GM20431 (cell line): ENCODE measurements at regions not wholly inside any gene's neighbourhood (a gene's known extent, or its start where the extent isn't known, plus 50 kb on each side); places are given as distances from the start of the nearest gene placed in this dataset.

Experiments used
- in situ Hi-C: fragments of 300-500 bp; cut with MseI, MboI; formaldehyde crosslinking; loops from one replicate; pipeline ENCODE4 v1.15.0; 2020; ENCODE audit warnings: low sequenced_read_pairs; ENCODE audit not compliant: unreplicated experiment

DNA sequence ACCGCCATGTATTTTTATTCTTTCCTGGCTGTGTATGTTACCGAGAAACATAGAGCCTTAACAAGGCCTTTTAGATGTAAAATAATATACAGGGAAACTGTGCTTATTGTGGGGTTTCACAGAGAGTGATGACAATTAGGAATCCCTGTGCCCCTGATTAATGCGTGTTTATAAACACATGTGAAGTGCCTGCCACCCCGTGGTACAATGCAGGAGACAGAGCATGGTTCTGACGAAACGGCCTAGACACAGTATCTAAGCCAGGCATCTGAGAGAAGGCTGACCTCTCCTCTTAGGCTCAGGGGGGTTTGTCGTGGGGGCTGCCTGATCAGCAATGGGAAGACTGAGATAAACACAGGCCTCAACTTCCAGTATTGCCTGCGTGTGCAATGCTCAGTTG, 200.0 kb downstream of the AJAP1 start:
- in situ Hi-C loops = no loop called here

DNA sequence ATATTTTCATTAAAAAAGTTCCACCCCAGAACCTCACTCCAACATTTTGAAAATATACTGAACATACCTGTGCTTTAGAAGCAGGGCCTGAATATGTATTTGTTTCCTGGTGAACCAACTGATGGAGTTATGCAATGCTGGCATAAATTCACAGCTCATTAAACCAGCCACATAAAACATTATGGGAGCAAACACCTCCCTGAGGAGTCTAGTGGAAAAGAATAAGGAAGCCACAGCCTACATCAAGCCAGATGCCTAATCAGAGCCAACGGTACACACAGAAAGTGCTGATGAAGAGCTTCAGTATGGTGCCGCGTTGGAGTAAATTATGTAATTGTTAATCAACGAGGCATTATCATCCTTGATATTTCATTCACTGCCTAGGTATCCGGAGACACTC, 199.5 kb downstream of the AJAP1 start:
- in situ Hi-C loops = no loop called here

- in situ Hi-C loops = no loop called here
Measured at GRCh38 chr1:4851385-4852065, 197.1 kb downstream of the AJAP1 start.

DNA sequence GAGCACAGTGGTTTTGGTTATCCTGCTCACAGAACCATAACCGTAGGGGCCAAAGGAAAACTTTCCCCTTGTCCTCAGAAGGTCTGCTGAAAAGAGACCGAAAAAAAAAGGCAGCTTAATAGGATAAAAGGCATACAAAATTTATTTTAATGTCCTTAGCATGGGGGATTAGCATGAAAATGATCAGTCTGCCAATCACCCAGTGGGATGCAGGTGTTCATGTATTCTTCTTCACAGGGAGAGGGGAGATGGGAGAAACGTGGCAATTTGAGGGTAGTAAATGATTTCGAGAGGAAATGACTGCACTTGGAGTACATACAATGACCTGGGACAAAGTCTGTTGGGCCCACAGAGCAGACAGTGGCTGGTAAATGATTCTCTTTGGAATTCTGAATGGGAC, 194.0 kb downstream of the AJAP1 start:
- in situ Hi-C loops = no loop called here

DNA sequence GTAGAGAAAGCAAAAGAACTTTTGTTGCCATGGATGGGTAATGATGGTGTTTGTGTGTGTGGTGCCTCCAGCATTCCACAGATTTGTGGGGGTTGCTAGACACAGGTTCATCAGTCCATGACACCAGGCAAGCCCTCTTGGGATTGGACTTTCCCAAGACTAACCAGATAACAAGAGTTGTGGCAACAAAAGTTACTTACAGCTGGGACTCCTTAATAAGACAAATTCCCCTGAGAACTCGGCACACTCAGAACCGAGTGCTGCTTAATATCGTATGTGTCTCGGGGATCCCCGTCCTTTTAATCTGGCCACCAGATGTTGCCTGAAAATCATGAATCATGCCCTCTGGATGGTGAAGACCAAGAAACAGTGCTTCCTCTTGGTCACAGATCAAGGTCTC, 193.3 kb downstream of the AJAP1 start:
- in situ Hi-C loops = no loop called here
